HepG2 (cell line): ENCODE measurements at regions not wholly inside any gene's neighbourhood (a gene's known extent, or its start where the extent isn't known, plus 50 kb on each side); places are given as distances from the start of the nearest gene placed in this dataset.
A peak's percentile ranks its signal among the peaks of the same experiment; 100 is the strongest.

Experiments
- ATAC-seq: fragments of 200-7000 bp; cut with Tn5 transposase; 3 replicates; pipeline ENCODE4 v1.9.1; 2020; ENCODE audit warnings: mild to moderate bottlenecking, moderate library complexity
- BruUV-seq: library from RNA; stranded (reverse); fragments of 400-500 nt; replicated peaks from 2 replicates; lab custom pipeline; 2021; lab: Mats Ljungman, UMichigan
- CTCF ChIA-PET: fragments of 300-600 bp; formaldehyde crosslinking; extraction: SDS; loops from one replicate; lab custom pipeline; 2021; ENCODE audit warnings: low total read pairs, inconsistent platforms, low intra/inter-chr PET ratio; lab: Yijun Ruan, JAX
- POLR2A ChIA-PET: fragments of 350-600 bp; sonication (Branson Sonifier 250); formaldehyde crosslinking; loops from one replicate; lab custom pipeline; 2020; ENCODE audit warnings: antibody characterized with exemption, inconsistent platforms; lab: Yijun Ruan, JAX
- DNase-seq: peaks from one replicate; pipeline ENCODE4 v3.0.0-alpha.2; 2015; ENCODE audit warnings: low spot score
- FAIRE-seq: peaks from 3 replicates; lab custom pipeline; 2011; peaks lifted over from hg19 to GRCh38; lab: Jason Lieb, UNC
- H2AFZ ChIP-seq: one replicate; pipeline ENCODE4 v1.6.1; 2011; ENCODE audit warnings: low read length, inconsistent platforms
- H3K27ac ChIP-seq: fragments of 300-600 bp; 3 replicates; pipeline ENCODE4 v1.8.0; 2011; ENCODE audit warnings: mixed run types, mild to moderate bottlenecking, mixed read lengths, low read length, inconsistent platforms; ENCODE audit not compliant: insufficient read depth; ENCODE audit errors: extremely low read length
- H3K27me3 ChIP-seq, 2 experiments: fragments of 200-600 bp in 1 of 2; 2 replicates in 1 of 2; 3 replicates in 1 of 2; pipeline versions ENCODE4 v1.6.0 to v1.8.0; 2011; ENCODE audit warnings: low read length in 2 of 2, mild to moderate bottlenecking in 2 of 2, moderate library complexity in 2 of 2, inconsistent platforms in 1 of 2; ENCODE audit not compliant: insufficient read depth in 2 of 2, control insufficient read depth in 1 of 2
- H3K36me3 ChIP-seq, 2 experiments: fragments of 200-600 bp in 1 of 2; replicated peaks in 1 of 2; 2 replicates in 1 of 2; 3 replicates in 1 of 2; pipeline versions ENCODE4 v1.5.1 to v1.8.0; 2011; ENCODE audit warnings: low read length in 2 of 2, inconsistent platforms in 1 of 2; ENCODE audit not compliant: insufficient read depth in 2 of 2, control insufficient read depth in 1 of 2
- H3K4me1 ChIP-seq: 2 replicates; pipeline ENCODE4 v1.5.1; 2012; ENCODE audit warnings: low read length, inconsistent platforms; ENCODE audit not compliant: insufficient read depth
- H3K4me2 ChIP-seq: 2 replicates; pipeline ENCODE4 v1.6.0; 2011; ENCODE audit warnings: low read depth, low read length, inconsistent platforms
- H3K4me3 ChIP-seq, 3 experiments: fragments of 200-600 bp in 1 of 3; sonication (generic), shearing (Covaris generic) in 1 of 3; replicated peaks in 1 of 3; 2 replicates each; pipeline ENCODE4 v1.5.1; 2011 to 2016; ENCODE audit warnings: low read length in 3 of 3, inconsistent platforms in 2 of 3, low read depth in 2 of 3, mild to moderate bottlenecking in 2 of 3, control low read depth in 1 of 3, mixed read lengths in 1 of 3; ENCODE audit not compliant: insufficient read depth in 1 of 3
- H3K79me2 ChIP-seq: one replicate; pipeline ENCODE4 v1.6.1; 2011; ENCODE audit warnings: low read length, inconsistent platforms; ENCODE audit not compliant: insufficient read depth
- H3K9ac ChIP-seq: 2 replicates; pipeline ENCODE4 v1.6.0; 2011; ENCODE audit warnings: mild to moderate bottlenecking, low read depth, low read length, inconsistent platforms; ENCODE audit not compliant: insufficient read depth
- H3K9me3 ChIP-seq: 2 replicates; pipeline ENCODE4 v1.5.1; 2012; ENCODE audit warnings: mild to moderate bottlenecking, low read length
- H4K20me1 ChIP-seq: 2 replicates; pipeline ENCODE4 v1.6.0; 2011; ENCODE audit warnings: inconsistent platforms, mild to moderate bottlenecking, low read length, moderate library complexity; ENCODE audit not compliant: insufficient read depth
- CCDC6 ChIP-seq: sonication (generic); formaldehyde crosslinking; IDR thresholded peaks from 2 replicates; pipeline ENCODE4 v1.8.1; 2022; ENCODE audit warnings: mild to moderate bottlenecking, missing genetic modification reagents, moderate library complexity
- ZBTB14 ChIP-seq: sonication (generic); formaldehyde crosslinking; IDR thresholded peaks from 2 replicates; pipeline ENCODE4 v1.4.0; 2020; ENCODE audit warnings: missing genetic modification reagents
- ZBTB49 ChIP-seq: sonication (generic); formaldehyde crosslinking; IDR thresholded peaks from 2 replicates; pipeline ENCODE4 v1.4.0; 2020; ENCODE audit warnings: missing genetic modification reagents, borderline replicate concordance
- ZNF570 ChIP-seq: sonication (generic); formaldehyde crosslinking; IDR thresholded peaks from 2 replicates; pipeline ENCODE4 v1.4.0; 2020; ENCODE audit warnings: mild to moderate bottlenecking, missing genetic modification reagents, borderline replicate concordance
- ZNF614 ChIP-seq: IDR thresholded peaks from 2 replicates; pipeline ENCODE4 v1.6.1; 2018; ENCODE audit warnings: missing biosample characterization, missing genetic modification reagents, inconsistent platforms, borderline replicate concordance
- ZNF7 ChIP-seq: IDR thresholded peaks from 2 replicates; pipeline ENCODE4 v1.6.1; 2016; ENCODE audit warnings: missing biosample characterization, missing genetic modification reagents
- WGBS: methylation state at CpG from one replicate; pipeline ENCODE4 v1.1.6; 2017; ENCODE audit warnings: low lambda C conversion rate; 5-methylcytosine and 5-hydroxymethylcytosine counted together
- in situ Hi-C: cut with HindIII; loops from 2 replicates; pipeline ENCODE4 v1.10.0; 2017; ENCODE audit warnings: low pct_unique_long_range_greater_than_20kb; ENCODE audit not compliant: extremely low pct_ligation_motif_present
- intact Hi-C: fragments of 100-400 bp; cut with micrococcal nuclease; formaldehyde crosslinking; loops from one replicate; pipeline ENCODE4 v1.10.0; 2022; ENCODE audit not compliant: unreplicated experiment

GRCh38 chr13:34044041-34044440 is 226.1 kb downstream of the RFC3 start:
- Histone ChIP-seq H3K27ac (no peak overlapping the region), H4K20me1 (no peaks in the 10 kb centered on the region), H3K4me1 (peaks cover 9% of the 10 kb centered on the region), H3K36me3 (no peaks in the 10 kb centered on the region), H3K4me3 (no peak overlapping the region), H3K27me3 (no peaks in the 10 kb centered on the region), H2AFZ (no peak overlapping the region), H3K9me3 (no peaks in the 10 kb centered on the region), H3K79me2 (no peaks in the 10 kb centered on the region), H3K9ac (no peak overlapping the region), H3K4me2 (no peak overlapping the region)
- ChIA-PET CTCF (no interaction called here), POLR2A (no interaction called here)
- no TSS peak for BruUV-seq
- no peak for DNase-seq
- no peak for FAIRE-seq
- TF ChIP-seq ZNF570 (CRISPR knock-in tag) (no peak), CCDC6 (CRISPR knock-in tag) (no peak), ZBTB14 (CRISPR knock-in tag) (no peak), ZBTB49 (CRISPR knock-in tag) (no peak)
- intact Hi-C loops (no loop called here), in situ Hi-C loops (no loop called here)
- WGBS, result 85% methylated on average over 2 of the region's 2 CpGs
- ATAC-seq, result no peak

- POLR2A ChIA-PET, result no interaction called here
- H3K4me3 ChIP-seq, result no peak overlapping the region
These were observed 226.7 kb downstream of the RFC3 start for GRCh38 chr13:34044660-34045080.

More at GRCh38 chr13:34044660-34045080, 226.7 kb downstream of the RFC3 start:
- ATAC-seq (no peak), DNase-seq (no peak), FAIRE-seq (no peak)
- H3K79me2 ChIP-seq, result no peaks in the 10 kb centered on the region
- H4K20me1 ChIP-seq, result no peaks in the 10 kb centered on the region
- no TSS peak for BruUV-seq
- in situ Hi-C loops, result no loop called here
- CTCF ChIA-PET, result no interaction called here
- TF ChIP-seq ZNF7 (0 out of 2 replicates have a peak, but pooled peaks have one; percentile 13), ZNF614 (CRISPR knock-in tag) (no peak)
- H3K4me1 ChIP-seq, result peaks cover 3% of the 10 kb centered on the region
- no peaks in the 10 kb centered on the region for H3K36me3 ChIP-seq
- no peaks in the 10 kb centered on the region for H3K9me3 ChIP-seq
- no peak overlapping the region for H2AFZ ChIP-seq
- no peaks in the 10 kb centered on the region for H3K27me3 ChIP-seq
- intact Hi-C loops, result no loop called here
- H3K9ac ChIP-seq, result no peak overlapping the region
- H3K27ac ChIP-seq, result no peak overlapping the region
- no peak overlapping the region for H3K4me2 ChIP-seq
